ENCODE measurements at regions not wholly inside any gene's neighbourhood (a gene's known extent, or its start where the extent isn't known, plus 50 kb on each side); places are given as distances from the start of the nearest gene placed in this dataset.

- no peak for TF ChIP-seq ETS2 (tag; IDR thresholded peaks at IDR 0.05; ENCODE audit: borderline replicate concordance, poor library complexity, severe bottlenecking)
- TF ChIP-seq TAF1 (IDR thresholded peaks at IDR 0.05; ENCODE audit: control insufficient read depth, extremely low read depth, insufficient read depth, low read length, severe bottlenecking): no peak
Measured at GRCh38 chr2:149986861-149987260, 399.3 kb upstream of the MMADHC start.

Measured in K562 (cell line).